HG03521 (cell line): ENCODE measurements at regions not wholly inside any gene's neighbourhood (a gene's known extent, or its start where the extent isn't known, plus 50 kb on each side); places are given as distances from the start of the nearest gene placed in this dataset.

Experiments used
- ATAC-seq: cut with Tn5 transposase; IDR thresholded peaks from one replicate; pipeline ENCODE4 v1.9.1; 2021; ENCODE audit warnings: mild to moderate bottlenecking, moderate library complexity; ENCODE audit not compliant: unreplicated experiment

GRCh38 chr2:611519-611918 is 65.7 kb downstream of the TMEM18 start:
- no peak for ATAC-seq

- ATAC-seq: no peak
These were observed 66.7 kb downstream of the TMEM18 start for GRCh38 chr2:610491-610890.

- no peak for ATAC-seq
These were observed 67.3 kb downstream of the TMEM18 start for GRCh38 chr2:609881-610280.

- ATAC-seq: no peak
These were observed 67.8 kb downstream of the TMEM18 start for GRCh38 chr2:609449-609848.

- ATAC-seq: no peak
These were observed 68.5 kb downstream of the TMEM18 start for GRCh38 chr2:608711-609110.

GRCh38 chr2:608297-608696 is 68.9 kb downstream of the TMEM18 start:
- ATAC-seq: no peak

- ATAC-seq: no peak
These were observed 69.5 kb downstream of the TMEM18 start for GRCh38 chr2:607709-608108.

- ATAC-seq: no peak
These were observed 70.0 kb downstream of the TMEM18 start for GRCh38 chr2:607172-607571.

GRCh38 chr2:605674-606608 is 71.3 kb downstream of the TMEM18 start:
- ATAC-seq: no peak

GRCh38 chr2:604854-605524 is 72.2 kb downstream of the TMEM18 start:
- no peak for ATAC-seq

GRCh38 chr2:604385-604784 is 72.8 kb downstream of the TMEM18 start:
- ATAC-seq: no peak

- ATAC-seq: no peak
These were observed 73.3 kb downstream of the TMEM18 start for GRCh38 chr2:603869-604268.

GRCh38 chr2:603427-603826 is 73.8 kb downstream of the TMEM18 start:
- no peak for ATAC-seq

- ATAC-seq: no peak
These were observed 74.4 kb downstream of the TMEM18 start for GRCh38 chr2:602571-603359.

GRCh38 chr2:601806-602455 is 75.3 kb downstream of the TMEM18 start:
- no peak for ATAC-seq

GRCh38 chr2:601387-601698 is 75.9 kb downstream of the TMEM18 start:
- no peak for ATAC-seq

- ATAC-seq: no peak
These were observed 76.4 kb downstream of the TMEM18 start for GRCh38 chr2:600542-601386.

GRCh38 chr2:599601-600000 is 77.6 kb downstream of the TMEM18 start:
- no peak for ATAC-seq

- no peak for ATAC-seq
These were observed 79.0 kb downstream of the TMEM18 start for GRCh38 chr2:598058-598802.
